ENCODE measurements at regions not wholly inside any gene's neighbourhood (a gene's known extent, or its start where the extent isn't known, plus 50 kb on each side); places are given as distances from the start of the nearest gene placed in this dataset.

DNA sequence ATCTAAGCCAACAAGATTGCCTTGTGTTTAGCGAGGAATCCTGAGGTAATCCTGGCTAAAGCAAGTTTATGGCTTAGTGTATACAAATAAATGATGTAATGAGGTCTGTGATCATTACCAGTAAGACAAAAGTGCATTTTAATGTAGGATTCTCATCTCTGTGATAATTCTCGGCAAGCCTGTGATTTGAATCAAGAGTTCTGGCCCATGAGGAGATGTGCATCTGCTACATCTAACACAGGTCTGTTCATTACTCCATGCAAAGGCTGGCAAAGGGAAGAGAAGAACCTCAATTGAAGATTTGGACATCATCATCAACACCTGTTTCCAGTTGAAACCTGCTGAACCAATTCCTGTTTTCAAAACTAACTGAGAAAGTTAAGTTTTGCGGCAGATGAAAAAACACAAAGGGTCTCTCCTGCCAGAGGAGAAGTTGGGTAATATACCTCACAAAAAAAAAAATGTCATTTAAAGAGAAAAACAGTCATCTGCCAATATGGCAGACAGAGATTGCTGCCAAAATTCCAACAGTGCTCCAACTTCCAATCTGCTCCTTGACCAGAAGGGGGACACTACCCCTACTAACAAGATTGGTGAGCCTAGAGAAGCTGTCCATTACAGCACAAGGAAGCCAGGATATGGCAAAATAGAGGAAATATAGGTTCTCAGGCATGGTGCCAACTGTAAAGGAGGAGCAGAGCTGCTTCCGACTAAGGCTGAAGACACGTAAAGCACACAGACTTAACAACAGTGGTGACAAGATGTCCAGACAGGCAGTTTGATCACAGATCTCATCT lies 453.7 kb downstream of the TTLL7 start:
- H3K36me3 Mint-ChIP-seq (ENCODE audit: insufficient read depth, unreplicated experiment) = no peaks in the 10 kb centered on the region

DNA sequence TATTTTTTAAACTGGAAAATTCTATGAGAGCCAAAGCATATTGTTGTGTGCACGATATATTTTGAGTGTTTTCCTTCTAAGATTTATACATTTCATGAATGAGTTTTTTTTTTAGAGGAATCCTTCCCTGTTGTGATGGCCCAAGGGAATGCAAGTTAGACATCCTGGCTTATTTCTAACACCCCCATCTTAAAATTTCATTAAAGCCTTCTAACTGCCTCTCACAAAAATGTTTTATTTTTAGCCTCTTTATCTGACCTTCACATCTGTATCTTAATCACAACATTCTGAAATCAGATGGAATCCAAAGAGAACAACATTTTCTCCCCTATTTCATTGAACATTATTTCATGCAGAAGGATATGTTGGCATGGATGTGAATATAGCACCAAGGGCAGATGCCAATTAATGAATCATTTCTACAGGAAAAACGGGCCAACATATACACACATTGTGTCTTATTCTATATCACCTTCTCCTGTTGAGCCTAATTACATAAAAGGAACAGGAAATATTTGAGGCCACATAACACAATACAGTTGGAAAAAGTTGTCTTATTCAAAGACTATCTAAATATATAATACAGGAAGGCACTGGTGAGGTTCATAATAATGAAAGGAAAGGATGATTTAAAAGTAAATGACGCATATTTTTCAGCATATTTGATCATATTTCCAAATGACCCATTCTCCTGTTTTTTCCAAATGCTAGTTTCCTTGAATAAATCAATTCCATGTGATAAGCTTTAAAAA lies 455.5 kb downstream of the TTLL7 start:
- H3K4me3 Mint-ChIP-seq (ENCODE audit: low read depth, unreplicated experiment) = no peak overlapping the region
- peaks cover 13% of the 10 kb centered on the region for H3K9me3 Mint-ChIP-seq (ENCODE audit: low read depth, unreplicated experiment)
- DNase-seq = no peak
- no TSS peak for BruUV-seq (replicated peaks)
- TF ChIP-seq, protein P1, sequence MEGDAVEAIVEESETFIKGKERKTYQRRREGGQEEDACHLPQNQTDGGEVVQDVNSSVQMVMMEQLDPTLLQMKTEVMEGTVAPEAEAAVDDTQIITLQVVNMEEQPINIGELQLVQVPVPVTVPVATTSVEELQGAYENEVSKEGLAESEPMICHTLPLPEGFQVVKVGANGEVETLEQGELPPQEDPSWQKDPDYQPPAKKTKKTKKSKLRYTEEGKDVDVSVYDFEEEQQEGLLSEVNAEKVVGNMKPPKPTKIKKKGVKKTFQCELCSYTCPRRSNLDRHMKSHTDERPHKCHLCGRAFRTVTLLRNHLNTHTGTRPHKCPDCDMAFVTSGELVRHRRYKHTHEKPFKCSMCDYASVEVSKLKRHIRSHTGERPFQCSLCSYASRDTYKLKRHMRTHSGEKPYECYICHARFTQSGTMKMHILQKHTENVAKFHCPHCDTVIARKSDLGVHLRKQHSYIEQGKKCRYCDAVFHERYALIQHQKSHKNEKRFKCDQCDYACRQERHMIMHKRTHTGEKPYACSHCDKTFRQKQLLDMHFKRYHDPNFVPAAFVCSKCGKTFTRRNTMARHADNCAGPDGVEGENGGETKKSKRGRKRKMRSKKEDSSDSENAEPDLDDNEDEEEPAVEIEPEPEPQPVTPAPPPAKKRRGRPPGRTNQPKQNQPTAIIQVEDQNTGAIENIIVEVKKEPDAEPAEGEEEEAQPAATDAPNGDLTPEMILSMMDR (IDR thresholded peaks at IDR 0.05; ENCODE audit: unreplicated experiment) = no peak
- H3K27me3 Mint-ChIP-seq (ENCODE audit: unreplicated experiment) = no peaks in the 10 kb centered on the region
- no peaks in the 10 kb centered on the region for H3K4me1 Mint-ChIP-seq (ENCODE audit: low read depth, unreplicated experiment)
- CTCF ChIA-PET = no interaction called here
- no peaks in the 10 kb centered on the region for H3K36me3 Mint-ChIP-seq (ENCODE audit: insufficient read depth, unreplicated experiment)
- H3K27ac Mint-ChIP-seq (ENCODE audit: unreplicated experiment) = no peak overlapping the region
- intact Hi-C loops (cut with micrococcal nuclease; ENCODE audit: unreplicated experiment) = no loop called here

More for the DNA sequence above, 453.7 kb downstream of the TTLL7 start:
- no peak for DNase-seq
- BruUV-seq (replicated peaks) = no TSS peak
- H3K4me1 Mint-ChIP-seq (ENCODE audit: low read depth, unreplicated experiment) = no peaks in the 10 kb centered on the region
- TF ChIP-seq, protein P1 (IDR thresholded peaks at IDR 0.05; ENCODE audit: unreplicated experiment) = no peak
- intact Hi-C loops (cut with micrococcal nuclease; ENCODE audit: unreplicated experiment) = no loop called here
- H3K27ac Mint-ChIP-seq (ENCODE audit: unreplicated experiment) = no peak overlapping the region
- H3K27me3 Mint-ChIP-seq (ENCODE audit: unreplicated experiment) = no peaks in the 10 kb centered on the region
- CTCF ChIA-PET = no interaction called here
- H3K9me3 Mint-ChIP-seq (ENCODE audit: low read depth, unreplicated experiment) = peaks cover 19% of the 10 kb centered on the region
- no peak overlapping the region for H3K4me3 Mint-ChIP-seq (ENCODE audit: low read depth, unreplicated experiment)

DNA sequence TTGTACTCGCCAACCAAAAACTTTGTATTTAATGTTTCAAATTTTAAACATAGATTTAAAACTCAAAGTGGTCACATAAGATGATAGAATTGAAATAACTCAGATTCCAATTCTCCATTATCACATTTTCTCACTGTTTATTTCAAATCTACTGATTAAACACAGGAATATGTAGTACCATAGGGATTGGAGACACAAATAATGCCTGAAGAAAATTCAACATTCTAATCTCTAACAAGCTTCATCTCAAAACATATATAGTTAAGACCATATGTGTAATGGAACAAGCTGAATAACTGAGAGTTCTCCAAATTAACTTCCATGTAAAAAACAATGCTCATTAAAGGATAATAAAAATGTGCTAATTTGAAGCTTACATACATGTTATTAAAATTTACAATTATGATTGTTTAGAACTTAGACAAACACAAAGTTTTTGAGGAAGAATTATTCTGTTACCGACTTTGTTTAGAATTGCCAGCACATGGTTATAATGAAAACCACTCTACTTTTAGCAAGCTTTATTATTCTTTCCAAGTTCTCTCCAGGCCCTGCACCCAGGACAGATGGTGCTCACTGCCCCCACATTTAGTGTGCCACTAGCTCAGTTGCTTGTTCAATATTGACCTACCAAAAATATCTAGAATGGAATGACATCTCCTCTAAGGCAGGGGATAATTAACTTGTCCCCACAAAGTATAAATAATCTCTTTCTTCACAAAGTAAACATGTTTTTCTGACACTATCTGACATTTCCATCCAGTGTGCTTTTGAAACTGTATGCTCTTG lies 467.2 kb downstream of the TTLL7 start:
- intact Hi-C loops (cut with micrococcal nuclease; ENCODE audit: unreplicated experiment) = no loop called here
- Mint-ChIP-seq H3K27me3 (ENCODE audit: unreplicated experiment) (no peaks in the 10 kb centered on the region), H3K27ac (ENCODE audit: unreplicated experiment) (no peak overlapping the region), H3K4me3 (ENCODE audit: low read depth, unreplicated experiment) (no peak overlapping the region), H3K4me1 (ENCODE audit: low read depth, unreplicated experiment) (no peaks in the 10 kb centered on the region), H3K9me3 (ENCODE audit: low read depth, unreplicated experiment) (peaks cover 15% of the 10 kb centered on the region), H3K36me3 (ENCODE audit: insufficient read depth, unreplicated experiment) (no peaks in the 10 kb centered on the region)
- no peak for DNase-seq
- no TSS peak for BruUV-seq (replicated peaks)
- CTCF ChIA-PET = no interaction called here
- TF ChIP-seq, protein P1 (IDR thresholded peaks at IDR 0.05; ENCODE audit: unreplicated experiment) = no peak

DNA sequence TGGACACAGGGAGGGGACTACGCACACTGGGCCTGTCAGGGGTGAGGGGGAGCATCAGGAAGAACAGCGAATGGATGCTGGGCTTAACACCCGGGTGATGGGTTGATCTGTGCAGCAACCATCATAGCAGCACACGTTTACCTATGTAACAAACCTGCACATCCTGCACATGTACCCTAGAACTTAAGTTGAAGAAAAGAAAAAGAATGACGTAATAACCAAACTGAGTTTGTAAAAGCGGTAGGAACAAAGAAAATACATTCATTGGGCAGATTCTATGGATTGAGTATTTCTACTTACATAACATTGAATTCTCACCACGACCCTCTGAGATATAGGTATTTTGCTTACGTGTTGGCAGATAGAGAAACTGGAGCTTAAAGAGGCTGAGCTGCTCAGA lies 468.4 kb downstream of the TTLL7 start:
- no peaks in the 10 kb centered on the region for H3K27me3 Mint-ChIP-seq (ENCODE audit: unreplicated experiment)
- no peak for DNase-seq
- BruUV-seq (replicated peaks) = no TSS peak
- H3K9me3 Mint-ChIP-seq (ENCODE audit: low read depth, unreplicated experiment) = peaks cover 18% of the 10 kb centered on the region
- CTCF ChIA-PET = no interaction called here
- TF ChIP-seq, protein P1 (IDR thresholded peaks at IDR 0.05; ENCODE audit: unreplicated experiment) = no peak
- no peak overlapping the region for H3K4me3 Mint-ChIP-seq (ENCODE audit: low read depth, unreplicated experiment)
- no peak overlapping the region for H3K27ac Mint-ChIP-seq (ENCODE audit: unreplicated experiment)
- intact Hi-C loops (cut with micrococcal nuclease; ENCODE audit: unreplicated experiment) = no loop called here
- H3K36me3 Mint-ChIP-seq (ENCODE audit: insufficient read depth, unreplicated experiment) = no peaks in the 10 kb centered on the region
- no peaks in the 10 kb centered on the region for H3K4me1 Mint-ChIP-seq (ENCODE audit: low read depth, unreplicated experiment)
